CD4-positive, alpha-beta T cell treated with Interleukin-17A for 1 hour (primary cell): ENCODE measurements at regions not wholly inside any gene's neighbourhood (a gene's known extent, or its start where the extent isn't known, plus 50 kb on each side); places are given as distances from the start of the nearest gene placed in this dataset.

Experiments used
- DNase-seq: peaks from one replicate; pipeline ENCODE4 v3.0.0-alpha.2; 2020

GRCh38 chr4:166501941-166502382 lies 628.9 kb downstream of the TLL1 start:
- no peak for DNase-seq

GRCh38 chr4:166502660-166503059 lies 629.6 kb downstream of the TLL1 start:
- no peak for DNase-seq

- DNase-seq = no peak
Observed at GRCh38 chr4:166506051-166506450, 633.0 kb downstream of the TLL1 start.

- no peak for DNase-seq
Observed at GRCh38 chr4:166512267-166512666, 639.2 kb downstream of the TLL1 start.

- DNase-seq = no peak
Observed at GRCh38 chr4:166518315-166518714, 645.3 kb downstream of the TLL1 start.

- DNase-seq = no peak
Observed at GRCh38 chr4:166518776-166519175, 645.7 kb downstream of the TLL1 start.

GRCh38 chr4:166519774-166520173 lies 646.7 kb downstream of the TLL1 start:
- DNase-seq = no peak

GRCh38 chr4:166527500-166527899 lies 654.5 kb downstream of the TLL1 start:
- no peak for DNase-seq

- DNase-seq = no peak
Observed at GRCh38 chr4:166531703-166532102, 658.7 kb downstream of the TLL1 start.

- no peak for DNase-seq
Observed at GRCh38 chr4:166535865-166536264, 662.8 kb downstream of the TLL1 start.

- no peak for DNase-seq
Observed at GRCh38 chr4:166538491-166539005, 665.5 kb downstream of the TLL1 start.

GRCh38 chr4:166546009-166546408 lies 673.0 kb downstream of the TLL1 start:
- DNase-seq = no peak

GRCh38 chr4:166577639-166578038 lies 656.7 kb downstream of the SPOCK3 start:
- DNase-seq = no peak

GRCh38 chr4:166585491-166585890 lies 648.8 kb downstream of the SPOCK3 start:
- DNase-seq = no peak

GRCh38 chr4:166594326-166594946 lies 639.9 kb downstream of the SPOCK3 start:
- no peak for DNase-seq

- DNase-seq = no peak
Observed at GRCh38 chr4:166600264-166600663, 634.0 kb downstream of the SPOCK3 start.

GRCh38 chr4:166602068-166602467 lies 632.2 kb downstream of the SPOCK3 start:
- no peak for DNase-seq

GRCh38 chr4:166622425-166622977 lies 611.8 kb downstream of the SPOCK3 start:
- DNase-seq = no peak

GRCh38 chr4:166625018-166625637 lies 609.2 kb downstream of the SPOCK3 start:
- no peak for DNase-seq

GRCh38 chr4:166628454-166628853 lies 605.8 kb downstream of the SPOCK3 start:
- no peak for DNase-seq

GRCh38 chr4:166635367-166635766 lies 598.9 kb downstream of the SPOCK3 start:
- no peak for DNase-seq

GRCh38 chr4:166637816-166638215 lies 596.5 kb downstream of the SPOCK3 start:
- no peak for DNase-seq

- no peak for DNase-seq
Observed at GRCh38 chr4:166655231-166655630, 579.1 kb downstream of the SPOCK3 start.

GRCh38 chr4:166655705-166656104 lies 578.6 kb downstream of the SPOCK3 start:
- DNase-seq = no peak
